ENCODE measurements at regions not wholly inside any gene's neighbourhood (a gene's known extent, or its start where the extent isn't known, plus 50 kb on each side); places are given as distances from the start of the nearest gene placed in this dataset.
A peak's percentile ranks its signal among the peaks of the same experiment; 100 is the strongest.

DNA sequence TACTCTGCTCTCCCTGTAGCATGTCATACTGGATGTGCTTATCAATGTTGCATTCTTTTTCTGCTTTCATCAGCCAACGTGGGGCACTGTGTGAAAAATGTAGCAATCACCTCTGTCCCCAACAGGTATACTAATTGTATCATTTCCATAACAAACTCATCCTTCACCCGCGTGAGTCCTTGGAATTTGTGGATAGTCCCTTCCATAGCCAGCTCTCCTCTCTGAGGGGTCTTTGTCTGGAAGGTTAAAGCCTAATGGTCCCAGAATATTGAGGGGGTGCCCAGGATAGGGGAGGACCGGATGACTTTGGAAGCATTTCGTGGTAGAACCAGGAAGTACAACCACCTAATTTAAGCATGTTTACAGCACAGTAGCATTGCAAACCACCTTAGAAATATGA is 124.6 kb downstream of the FOXB1 start:
- Histone ChIP-seq H3K36me3 (ENCODE audit: control insufficient read depth, insufficient read depth, low read length) (no peaks in the 10 kb centered on the region), H3K4me3 (ENCODE audit: low read depth, low read length) (no peak overlapping the region), H3K27me3 (ENCODE audit: control insufficient read depth, insufficient read depth, low read length) (no peaks in the 10 kb centered on the region)
- DNase-seq (ENCODE audit: low read depth) = no peak
- TF ChIP-seq, protein P1, sequence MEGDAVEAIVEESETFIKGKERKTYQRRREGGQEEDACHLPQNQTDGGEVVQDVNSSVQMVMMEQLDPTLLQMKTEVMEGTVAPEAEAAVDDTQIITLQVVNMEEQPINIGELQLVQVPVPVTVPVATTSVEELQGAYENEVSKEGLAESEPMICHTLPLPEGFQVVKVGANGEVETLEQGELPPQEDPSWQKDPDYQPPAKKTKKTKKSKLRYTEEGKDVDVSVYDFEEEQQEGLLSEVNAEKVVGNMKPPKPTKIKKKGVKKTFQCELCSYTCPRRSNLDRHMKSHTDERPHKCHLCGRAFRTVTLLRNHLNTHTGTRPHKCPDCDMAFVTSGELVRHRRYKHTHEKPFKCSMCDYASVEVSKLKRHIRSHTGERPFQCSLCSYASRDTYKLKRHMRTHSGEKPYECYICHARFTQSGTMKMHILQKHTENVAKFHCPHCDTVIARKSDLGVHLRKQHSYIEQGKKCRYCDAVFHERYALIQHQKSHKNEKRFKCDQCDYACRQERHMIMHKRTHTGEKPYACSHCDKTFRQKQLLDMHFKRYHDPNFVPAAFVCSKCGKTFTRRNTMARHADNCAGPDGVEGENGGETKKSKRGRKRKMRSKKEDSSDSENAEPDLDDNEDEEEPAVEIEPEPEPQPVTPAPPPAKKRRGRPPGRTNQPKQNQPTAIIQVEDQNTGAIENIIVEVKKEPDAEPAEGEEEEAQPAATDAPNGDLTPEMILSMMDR (IDR thresholded peaks at IDR 0.05; ENCODE audit: insufficient read depth, low read length, poor library complexity, severe bottlenecking) = no peak

DNA sequence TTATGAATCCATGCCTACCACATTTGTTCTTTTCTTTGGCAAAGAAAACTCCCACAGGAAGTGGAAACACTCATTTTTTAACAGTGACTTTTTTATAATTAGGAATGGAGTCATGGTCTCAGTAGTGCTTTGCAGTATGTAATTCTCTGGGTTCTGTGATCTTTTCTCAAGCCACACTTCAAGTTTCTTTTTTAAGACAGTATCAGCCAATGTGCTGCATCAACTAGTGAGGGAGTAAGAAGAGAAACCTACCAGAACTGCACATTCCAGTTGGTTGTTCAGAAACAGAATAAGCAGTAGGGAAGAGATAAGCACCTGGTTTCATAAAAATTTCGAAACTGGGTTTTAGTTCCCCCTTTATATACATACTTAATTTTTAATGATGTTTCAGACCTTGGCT is 126.3 kb downstream of the FOXB1 start:
- Histone ChIP-seq H3K36me3 (ENCODE audit: control insufficient read depth, insufficient read depth, low read length) (no peaks in the 10 kb centered on the region), H3K27me3 (ENCODE audit: control insufficient read depth, insufficient read depth, low read length) (no peaks in the 10 kb centered on the region), H3K4me3 (ENCODE audit: low read depth, low read length) (no peak overlapping the region)
- no peak for DNase-seq (ENCODE audit: low read depth)
- TF ChIP-seq, protein P1 (IDR thresholded peaks at IDR 0.05; ENCODE audit: insufficient read depth, low read length, poor library complexity, severe bottlenecking) = no peak

DNA sequence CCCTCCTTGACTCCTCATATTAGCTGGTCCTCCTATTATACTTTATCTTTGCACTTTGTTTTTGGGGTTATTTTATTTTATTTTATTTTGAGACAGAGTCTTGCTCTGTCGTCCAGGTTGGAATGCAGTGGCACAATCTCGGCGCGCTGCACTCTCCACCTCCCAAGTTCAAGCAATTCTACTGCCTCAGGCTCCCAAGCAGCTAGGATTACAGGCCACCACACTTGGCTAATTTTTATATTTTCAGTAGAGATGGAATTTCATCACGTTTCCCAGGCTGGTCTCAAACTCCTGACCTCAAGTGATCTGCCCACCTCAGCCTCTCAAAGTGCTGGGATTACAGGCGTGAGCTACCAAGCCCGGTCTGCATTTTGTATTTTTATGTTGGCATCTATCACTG is 126.7 kb downstream of the FOXB1 start:
- H3K27me3 ChIP-seq (ENCODE audit: control insufficient read depth, insufficient read depth, low read length) = no peaks in the 10 kb centered on the region
- no peak overlapping the region for H3K4me3 ChIP-seq (ENCODE audit: low read depth, low read length)
- TF ChIP-seq, protein P1 (IDR thresholded peaks at IDR 0.05; ENCODE audit: insufficient read depth, low read length, poor library complexity, severe bottlenecking) = no peak
- DNase-seq (ENCODE audit: low read depth) = no peak
- H3K36me3 ChIP-seq (ENCODE audit: control insufficient read depth, insufficient read depth, low read length) = no peaks in the 10 kb centered on the region

DNA sequence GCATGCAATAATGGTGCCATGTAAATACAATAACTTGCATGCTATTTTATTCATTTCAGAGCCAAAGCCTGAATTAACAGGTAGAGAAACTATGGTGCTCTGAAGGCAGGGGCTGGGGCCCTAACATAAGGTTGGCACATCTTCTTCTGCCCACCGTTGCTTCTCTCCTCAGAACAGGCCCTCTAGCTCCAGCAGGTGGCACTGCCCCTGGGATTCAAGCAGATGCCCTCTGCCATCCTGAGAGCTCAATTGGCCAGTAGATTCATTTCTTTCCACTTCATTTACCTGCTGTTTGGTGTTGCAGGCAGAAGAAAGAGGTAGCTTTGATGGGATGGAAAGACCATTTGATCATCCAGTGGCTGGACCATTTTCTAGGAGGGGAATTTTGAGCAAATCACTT is 130.5 kb downstream of the FOXB1 start:
- no peaks in the 10 kb centered on the region for H3K27me3 ChIP-seq (ENCODE audit: control insufficient read depth, insufficient read depth, low read length)
- no peaks in the 10 kb centered on the region for H3K36me3 ChIP-seq (ENCODE audit: control insufficient read depth, insufficient read depth, low read length)
- no peak overlapping the region for H3K4me3 ChIP-seq (ENCODE audit: low read depth, low read length)
- DNase-seq (ENCODE audit: low read depth) = no peak
- TF ChIP-seq, protein P1 (IDR thresholded peaks at IDR 0.05; ENCODE audit: insufficient read depth, low read length, poor library complexity, severe bottlenecking) = peak; percentile 41

DNA sequence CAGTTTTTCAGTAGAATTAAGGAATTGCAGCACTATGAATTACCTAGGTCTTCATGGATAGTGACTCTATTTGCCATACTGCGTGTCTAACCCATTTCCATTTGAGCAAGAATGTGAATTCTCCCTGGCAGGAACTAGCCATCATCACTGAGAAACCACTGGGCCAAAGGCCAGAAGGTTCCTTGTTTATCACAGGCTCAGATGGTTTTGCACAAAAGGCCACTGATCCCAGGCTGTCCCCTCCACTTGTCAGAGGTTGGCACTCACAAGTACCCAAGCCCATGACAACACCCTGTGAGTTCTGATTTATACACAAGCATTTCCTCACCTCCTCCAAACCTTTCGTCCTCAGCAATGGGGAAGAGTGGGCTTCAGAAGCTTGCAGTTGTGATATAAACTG is 131.8 kb downstream of the FOXB1 start:
- H3K27me3 ChIP-seq (ENCODE audit: control insufficient read depth, insufficient read depth, low read length) = no peaks in the 10 kb centered on the region
- H3K4me3 ChIP-seq (ENCODE audit: low read depth, low read length) = no peak overlapping the region
- H3K36me3 ChIP-seq (ENCODE audit: control insufficient read depth, insufficient read depth, low read length) = no peaks in the 10 kb centered on the region
- no peak for DNase-seq (ENCODE audit: low read depth)
- TF ChIP-seq, protein P1 (IDR thresholded peaks at IDR 0.05; ENCODE audit: insufficient read depth, low read length, poor library complexity, severe bottlenecking) = no peak

DNA sequence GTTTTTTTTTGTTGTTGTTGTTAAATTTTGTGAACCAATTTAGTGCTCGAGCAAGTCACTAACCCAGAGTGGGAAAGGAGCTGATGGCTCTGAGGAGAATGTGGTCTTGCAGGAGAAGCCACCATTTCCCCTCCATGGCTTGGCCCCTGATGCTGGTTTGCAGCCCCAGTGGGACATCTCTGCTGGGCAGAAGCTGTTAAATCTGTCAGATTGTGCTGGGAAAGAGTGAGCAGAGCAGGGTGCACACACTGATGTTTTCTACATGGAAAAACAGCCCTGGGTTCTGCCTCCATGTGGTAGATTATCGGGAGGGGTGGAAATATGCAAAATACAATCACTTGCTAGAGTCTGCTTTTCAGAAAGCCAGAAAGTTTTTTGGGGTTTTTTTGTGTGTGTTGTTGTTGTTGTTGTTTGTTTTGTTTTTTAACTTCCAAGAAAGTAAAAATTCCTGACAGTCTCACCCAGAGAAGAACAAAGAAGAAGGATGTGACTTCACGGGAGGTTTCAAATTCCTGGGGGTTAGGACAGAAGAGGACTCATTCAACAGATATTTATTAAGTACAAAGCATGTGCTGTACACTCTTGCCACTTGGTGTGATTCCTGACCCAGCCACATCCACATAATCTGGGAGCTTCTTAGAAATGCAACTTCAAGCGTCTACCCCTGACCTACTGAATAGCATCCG is 133.7 kb downstream of the FOXB1 start:
- Histone ChIP-seq H3K36me3 (ENCODE audit: control insufficient read depth, insufficient read depth, low read length) (no peaks in the 10 kb centered on the region), H3K4me3 (ENCODE audit: low read depth, low read length) (no peak overlapping the region), H3K27me3 (ENCODE audit: control insufficient read depth, insufficient read depth, low read length) (no peaks in the 10 kb centered on the region)
- TF ChIP-seq, protein P1 (IDR thresholded peaks at IDR 0.05; ENCODE audit: insufficient read depth, low read length, poor library complexity, severe bottlenecking) = no peak
- DNase-seq (ENCODE audit: low read depth) = no peak

Data from kidney epithelial cell (primary cell).